GM12878 (cell line): ENCODE measurements at regions not wholly inside any gene's neighbourhood (a gene's known extent, or its start where the extent isn't known, plus 50 kb on each side); places are given as distances from the start of the nearest gene placed in this dataset.

ENCODE experiments used
- ATAC-seq: fragments of 200-7000 bp; cut with Tn5 transposase; 3 replicates; pipeline ENCODE4 v1.9.1; 2020; ENCODE audit warnings: mild to moderate bottlenecking, moderate library complexity
- BruUV-seq: library from RNA; stranded (reverse); fragments of 400-500 nt; replicated peaks from 2 replicates; lab custom pipeline; 2021; lab: Mats Ljungman, UMichigan
- CTCF ChIA-PET: fragments of 300-600 bp; sonication (Branson Sonifier 250); formaldehyde crosslinking; extraction: SDS; loops from one replicate; lab custom pipeline; 2021; ENCODE audit warnings: inconsistent platforms; lab: Yijun Ruan, JAX
- POLR2A ChIA-PET: fragments of 350-600 bp; formaldehyde crosslinking; extraction: SDS; loops from one replicate; lab custom pipeline; 2021; ENCODE audit warnings: inconsistent platforms; lab: Charles Lee
- RAD21 ChIA-PET: fragments of 300-600 bp; sonication (Branson Sonifier 250); formaldehyde crosslinking; loops from one replicate; lab custom pipeline; 2023; ENCODE audit warnings: antibody characterized with exemption; ENCODE audit not compliant: unreplicated experiment; lab: Charles Lee
- SMC1A ChIA-PET: fragments of 300-600 bp; sonication (Branson Sonifier 250); formaldehyde crosslinking; loops from one replicate; lab custom pipeline; 2023; ENCODE audit not compliant: unreplicated experiment, uncharacterized antibody; lab: Charles Lee
- DNase-seq: peaks from one replicate; pipeline ENCODE4 v3.0.0-alpha.2; 2011; ENCODE audit warnings: low read depth, low spot score
- FAIRE-seq: peaks from 3 replicates; lab custom pipeline; 2011; peaks lifted over from hg19 to GRCh38; lab: Jason Lieb, UNC
- H2AFZ ChIP-seq: 2 replicates; pipeline ENCODE4 v1.6.0; 2011; ENCODE audit warnings: low read depth, low read length, control low read depth; ENCODE audit not compliant: control insufficient read depth
- H3K27ac ChIP-seq: 2 replicates; pipeline ENCODE4 v1.5.1; 2011; ENCODE audit warnings: control low read depth; ENCODE audit not compliant: control insufficient read depth, insufficient read depth
- H3K27me3 ChIP-seq, 2 experiments: replicated peaks in 1 of 2; 2 replicates each; pipeline versions ENCODE4 v1.6.0 to v1.6.1; 2011; ENCODE audit warnings: low read length in 1 of 2; ENCODE audit not compliant: control insufficient read depth in 2 of 2, insufficient read depth in 2 of 2
- H3K36me3 ChIP-seq, 2 experiments: 2 replicates each; pipeline ENCODE4 v1.5.1; 2011; ENCODE audit warnings: low read length in 1 of 2; ENCODE audit not compliant: control insufficient read depth in 2 of 2, insufficient read depth in 2 of 2
- H3K4me1 ChIP-seq: 2 replicates; pipeline ENCODE4 v1.6.1; 2011; ENCODE audit warnings: mild to moderate bottlenecking, low read length, moderate library complexity, mixed read lengths; ENCODE audit not compliant: control insufficient read depth, insufficient read depth
- H3K4me2 ChIP-seq: 2 replicates; pipeline ENCODE4 v1.6.0; 2011; ENCODE audit warnings: control low read depth; ENCODE audit not compliant: control insufficient read depth, insufficient read depth
- H3K4me3 ChIP-seq: fragments of 200-600 bp; sonication (generic); 2 replicates; pipeline ENCODE4 v1.5.1; 2016
- H3K79me2 ChIP-seq: 2 replicates; pipeline ENCODE4 v1.6.0; 2011; ENCODE audit warnings: low read length; ENCODE audit not compliant: control insufficient read depth, insufficient read depth
- H3K9ac ChIP-seq: 2 replicates; pipeline ENCODE4 v1.8.0; 2011; ENCODE audit warnings: low read length, control low read depth, mixed read lengths; ENCODE audit not compliant: control insufficient read depth, insufficient read depth
- H3K9me3 ChIP-seq: replicated peaks from 3 replicates; pipeline ENCODE4 v1.5.1; 2011; ENCODE audit warnings: mild to moderate bottlenecking, low read length; ENCODE audit not compliant: control insufficient read depth, insufficient read depth
- H4K20me1 ChIP-seq: 2 replicates; pipeline ENCODE4 v1.6.0; 2011; ENCODE audit not compliant: control insufficient read depth, insufficient read depth
- HCFC1 ChIP-seq: fragments of 150-350 bp; IDR thresholded peaks from 2 replicates; pipeline ENCODE4 v1.6.1; 2014; ENCODE audit warnings: low read length
- NR2C1 ChIP-seq: fragments of 450-650 bp; IDR thresholded peaks from 2 replicates; pipeline ENCODE4 v1.6.1; 2017; ENCODE audit warnings: antibody characterized with exemption, mild to moderate bottlenecking, moderate library complexity
- RAD21 ChIP-seq: IDR thresholded peaks from 2 replicates; pipeline ENCODE4 v1.6.1; 2011; ENCODE audit warnings: mild to moderate bottlenecking, low read depth, low read length, moderate library complexity; ENCODE audit not compliant: insufficient read depth
- RUNX3 ChIP-seq: IDR thresholded peaks from 2 replicates; pipeline ENCODE4 v1.6.1; 2012; ENCODE audit warnings: low read length, inconsistent platforms
- SIN3A ChIP-seq: IDR thresholded peaks from 2 replicates; pipeline ENCODE4 v1.6.1; 2012; ENCODE audit warnings: low read depth, low read length, improper control_type of control experiment
- SPI1 ChIP-seq: IDR thresholded peaks from 2 replicates; pipeline ENCODE4 v1.6.1; 2011; ENCODE audit warnings: low read depth, mild to moderate bottlenecking, low read length, moderate library complexity, borderline replicate concordance; ENCODE audit not compliant: insufficient read depth
- SRF ChIP-seq, 2 experiments: IDR thresholded peaks; 2 replicates each; pipeline ENCODE4 v1.6.1; 2011; ENCODE audit warnings: low read depth in 2 of 2, low read length in 2 of 2, mild to moderate bottlenecking in 1 of 2, moderate library complexity in 1 of 2
- TCF7 ChIP-seq: IDR thresholded peaks from 2 replicates; pipeline ENCODE4 v1.6.1; 2014; ENCODE audit warnings: antibody characterized with exemption, borderline replicate concordance
- WRNIP1 ChIP-seq: IDR thresholded peaks from 2 replicates; pipeline ENCODE4 v1.6.1; 2011; ENCODE audit warnings: low read depth, low read length, improper control_type of control experiment, borderline replicate concordance
- ZNF24 ChIP-seq: fragments of 450-650 bp; IDR thresholded peaks from 2 replicates; pipeline ENCODE4 v1.6.1; 2017; ENCODE audit warnings: antibody characterized with exemption, mild to moderate bottlenecking
- WGBS: methylation state at CpG from one replicate; pipeline ENCODE4 v1.1.6; 2016; ENCODE audit warnings: low lambda C conversion rate; ENCODE audit not compliant: insufficient replicate concordance, insufficient coverage; ENCODE audit errors: missing lambda C conversion rate; 5-methylcytosine and 5-hydroxymethylcytosine counted together
- in situ Hi-C: fragments of 300-500 bp; cut with MboI; formaldehyde crosslinking; loops from 9 replicates; pipeline ENCODE4 v1.14.3; 2018; ENCODE audit warnings: mixed read lengths
- intact Hi-C: fragments of 100-400 bp; cut with micrococcal nuclease; formaldehyde crosslinking; loops from one replicate; pipeline ENCODE4 v1.14.2; 2022; ENCODE audit not compliant: unreplicated experiment

- no peak for TF ChIP-seq TCF7
- TF ChIP-seq SRF (IDR thresholded peaks at IDR 0.05; ENCODE audit: low read depth in 2 of 2, low read length in 2 of 2) = no peak
- TF ChIP-seq RUNX3 = no peak
- no peak for TF ChIP-seq NR2C1
Observed at GRCh38 chr6:5943591-5943990, 63.1 kb downstream of the NRN1 start (continued).

GRCh38 chr6:5942591-5942990, 64.1 kb downstream of the NRN1 start:
- DNase-seq = no peak
- Histone ChIP-seq H4K20me1 (no peaks in the 10 kb centered on the region), H3K27me3 (no peaks in the 10 kb centered on the region), H3K27ac (no peak overlapping the region), H3K9ac (no peak overlapping the region), H3K36me3 (no peaks in the 10 kb centered on the region)
- intact Hi-C loops = no loop called here
- CTCF ChIA-PET = interaction anchor here (1.8 kb wide), 1 partner anchor 20 kb away, joined by 3 read pairs; no protein-coding TSS in a partner anchor
- no peak for TF ChIP-seq RAD21
- no peak for TF ChIP-seq ZNF24
- no peak for TF ChIP-seq SPI1
- no peak for TF ChIP-seq WRNIP1
- no peak for TF ChIP-seq HCFC1
- TF ChIP-seq SIN3A = no peak
- TF ChIP-seq, all 136 proteins: peak for 0
- no peaks in the 10 kb centered on the region for H3K79me2 ChIP-seq
- 86% methylated on average over 1 of the region's 1 CpG for WGBS
- RAD21 ChIA-PET = no interaction called here
- no peak overlapping the region for H3K4me2 ChIP-seq
- no peaks in the 10 kb centered on the region for H3K4me1 ChIP-seq
- in situ Hi-C loops = no loop called here
- SMC1A ChIA-PET = no interaction called here
- FAIRE-seq (no peak), ATAC-seq (no peak)
- H3K4me3 ChIP-seq = no peak overlapping the region
- POLR2A ChIA-PET = no interaction called here
- no TSS peak for BruUV-seq
- no peaks in the 10 kb centered on the region; the same call in 2 of the 3 replicates for H3K9me3 ChIP-seq
- no peak overlapping the region for H2AFZ ChIP-seq
